Stomach (tissue), 4 donors: ENCODE measurements at regions not wholly inside any gene's neighbourhood (a gene's known extent, or its start where the extent isn't known, plus 50 kb on each side); places are given as distances from the start of the nearest gene placed in this dataset.

Experiments
- CTCF ChIP-seq, 7 experiments: fragments of 450-650 bp in 4 of 7; fragments of 200-600 bp in 3 of 7; sonication (generic) in 3 of 7; IDR thresholded peaks; one replicate each; pipeline ENCODE4 v1.5.1; 2016 to 2019; ENCODE audit warnings: antibody characterized with exemption in 7 of 7, control low read depth in 2 of 7, mild to moderate bottlenecking in 1 of 7
- EP300 ChIP-seq: sonication (generic); formaldehyde crosslinking; IDR thresholded peaks from one replicate; pipeline ENCODE4 v1.6.1; 2017; ENCODE audit warnings: antibody characterized with exemption
- POLR2A ChIP-seq, 4 donors: fragments of 450-650 bp; IDR thresholded peaks; one replicate each; pipeline ENCODE4 v1.6.1; 2016; ENCODE audit warnings: antibody characterized with exemption in 4 of 4, control low read depth in 2 of 4, mild to moderate bottlenecking in 1 of 4, moderate library complexity in 1 of 4
- POLR2AphosphoS5 ChIP-seq, 3 donors: sonication (generic); formaldehyde crosslinking; IDR thresholded peaks; one replicate each; pipeline ENCODE4 v1.6.1; 2016; ENCODE audit warnings: antibody characterized with exemption in 3 of 3

GRCh38 chr6:54041239-54041638 is 70.0 kb upstream of the MLIP start:
- TF ChIP-seq POLR2AphosphoS5 (IDR thresholded peaks at IDR 0.05), result no peak
- no peak for TF ChIP-seq POLR2A (IDR thresholded peaks at IDR 0.05)
- no peak for TF ChIP-seq CTCF (IDR thresholded peaks at IDR 0.05)
- TF ChIP-seq EP300, result no peak
